ENCODE measurements at regions not wholly inside any gene's neighbourhood (a gene's known extent, or its start where the extent isn't known, plus 50 kb on each side); places are given as distances from the start of the nearest gene placed in this dataset.

GRCh38 chr5:10839916-10840599 lies 79.0 kb upstream of the DAP start:
- no peak for DNase-seq

- DNase-seq: no peak
Measured at GRCh38 chr5:10839118-10839517, 78.1 kb upstream of the DAP start.

- DNase-seq: no peak
Measured at GRCh38 chr5:10838038-10838437, 77.0 kb upstream of the DAP start.

- DNase-seq: no peak
Measured at GRCh38 chr5:10836986-10837385, 76.0 kb upstream of the DAP start.

- DNase-seq: no peak
Measured at GRCh38 chr5:10834695-10835094, 73.7 kb upstream of the DAP start.

- DNase-seq: no peak
Measured at GRCh38 chr5:10832987-10833386, 72.0 kb upstream of the DAP start.

- DNase-seq: no peak
Measured at GRCh38 chr5:10832421-10832820, 71.4 kb upstream of the DAP start.

- DNase-seq: no peak
Measured at GRCh38 chr5:10831419-10831818, 70.4 kb upstream of the DAP start.

GRCh38 chr5:10828241-10828640 lies 67.2 kb upstream of the DAP start:
- no peak for DNase-seq

- DNase-seq: no peak
Measured at GRCh38 chr5:10827571-10827970, 66.5 kb upstream of the DAP start.

GRCh38 chr5:10826971-10827370 lies 65.9 kb upstream of the DAP start:
- no peak for DNase-seq

GRCh38 chr5:10825897-10826644 lies 65.0 kb upstream of the DAP start:
- no peak for DNase-seq

- DNase-seq: no peak
Measured at GRCh38 chr5:10812218-10812617, 51.2 kb upstream of the DAP start.
